MM.1S (cell line): ENCODE measurements at regions not wholly inside any gene's neighbourhood (a gene's known extent, or its start where the extent isn't known, plus 50 kb on each side); places are given as distances from the start of the nearest gene placed in this dataset.

Experiments
- EZH2 ChIP-seq: fragments of 300-600 bp; sonication (generic); optimal IDR thresholded peaks from 2 replicates; pipeline ENCODE3; 2017; ENCODE audit warnings: low read depth, mild to moderate bottlenecking, antibody characterized with exemption, low read length, mixed read lengths
- EZH2phosphoT487 ChIP-seq: fragments of 300-600 bp; sonication (generic); IDR thresholded peaks from 2 replicates; pipeline ENCODE4 v1.6.1; 2018; ENCODE audit warnings: antibody characterized with exemption, low read length
- TF ChIP-seq, protein P1 (sequence below): fragments of 300-600 bp; sonication (generic); IDR thresholded peaks from 2 replicates; pipeline ENCODE4 v1.5.1; 2016; ENCODE audit warnings: antibody characterized with exemption, low read length, mixed read lengths

DNA sequence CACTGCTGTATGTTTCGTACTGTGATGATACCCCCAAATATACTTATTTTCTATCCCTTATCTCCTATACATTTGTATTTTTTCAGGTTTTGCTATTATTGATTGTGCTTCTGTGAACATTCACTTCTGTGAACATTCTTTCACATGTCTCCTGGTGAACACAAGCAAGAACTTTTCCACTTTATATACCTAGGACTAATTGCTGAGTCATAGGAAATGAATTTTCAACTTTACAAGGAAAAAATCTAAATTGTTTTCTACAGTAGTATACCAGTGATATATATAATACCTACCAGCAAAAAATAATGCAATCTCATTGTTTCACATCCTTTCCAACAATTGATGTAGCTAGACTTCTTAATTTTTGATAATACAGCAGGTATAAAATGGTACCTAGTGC, 139.5 kb upstream of the MAGEB18 start:
- TF ChIP-seq, protein P1, sequence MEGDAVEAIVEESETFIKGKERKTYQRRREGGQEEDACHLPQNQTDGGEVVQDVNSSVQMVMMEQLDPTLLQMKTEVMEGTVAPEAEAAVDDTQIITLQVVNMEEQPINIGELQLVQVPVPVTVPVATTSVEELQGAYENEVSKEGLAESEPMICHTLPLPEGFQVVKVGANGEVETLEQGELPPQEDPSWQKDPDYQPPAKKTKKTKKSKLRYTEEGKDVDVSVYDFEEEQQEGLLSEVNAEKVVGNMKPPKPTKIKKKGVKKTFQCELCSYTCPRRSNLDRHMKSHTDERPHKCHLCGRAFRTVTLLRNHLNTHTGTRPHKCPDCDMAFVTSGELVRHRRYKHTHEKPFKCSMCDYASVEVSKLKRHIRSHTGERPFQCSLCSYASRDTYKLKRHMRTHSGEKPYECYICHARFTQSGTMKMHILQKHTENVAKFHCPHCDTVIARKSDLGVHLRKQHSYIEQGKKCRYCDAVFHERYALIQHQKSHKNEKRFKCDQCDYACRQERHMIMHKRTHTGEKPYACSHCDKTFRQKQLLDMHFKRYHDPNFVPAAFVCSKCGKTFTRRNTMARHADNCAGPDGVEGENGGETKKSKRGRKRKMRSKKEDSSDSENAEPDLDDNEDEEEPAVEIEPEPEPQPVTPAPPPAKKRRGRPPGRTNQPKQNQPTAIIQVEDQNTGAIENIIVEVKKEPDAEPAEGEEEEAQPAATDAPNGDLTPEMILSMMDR, result no peak
- TF ChIP-seq EZH2 (no peak), EZH2phosphoT487 (no peak)
